ENCODE measurements at regions not wholly inside any gene's neighbourhood (a gene's known extent, or its start where the extent isn't known, plus 50 kb on each side); places are given as distances from the start of the nearest gene placed in this dataset.
A peak's percentile ranks its signal among the peaks of the same experiment; 100 is the strongest.
"Not testable (repeated sequence)": the region's sequence is repeated elsewhere in the genome, so short reads cannot be mapped to it uniquely, and the experiment has no call there.

- peaks cover 25 to 36% of the 10 kb centered on the region in 2 donors for H3K27me3 Mint-ChIP-seq
- peaks cover 0 to 7% of the 10 kb centered on the region in 2 donors for H3K4me1 Mint-ChIP-seq (ENCODE audit: low read depth in 2 of 2)
- H3K9me3 Mint-ChIP-seq: no peaks in the 10 kb centered on the region
- H3K27ac Mint-ChIP-seq: no peak overlapping the region
- H3K36me3 Mint-ChIP-seq: no peaks in the 10 kb centered on the region
- ATAC-seq: peak in 1 of 2 donors; percentile 45
- no peak for DNase-seq (ENCODE audit: low spot score)
- H3K4me3 Mint-ChIP-seq: no peak overlapping the region
Observed at GRCh38 chr15:26038693-26039092, 175.6 kb upstream of the ATP10A start.

GRCh38 chr15:26037369-26037768 lies 174.2 kb upstream of the ATP10A start:
- H3K27ac Mint-ChIP-seq: no peak overlapping the region
- H3K9me3 Mint-ChIP-seq: no peaks in the 10 kb centered on the region
- H3K27me3 Mint-ChIP-seq: peaks cover 24 to 34% of the 10 kb centered on the region in 2 donors
- no peaks in the 10 kb centered on the region for H3K36me3 Mint-ChIP-seq
- DNase-seq (ENCODE audit: low spot score): no peak
- peaks cover 0 to 6% of the 10 kb centered on the region in 2 donors for H3K4me1 Mint-ChIP-seq (ENCODE audit: low read depth in 2 of 2)
- ATAC-seq: no peak
- H3K4me3 Mint-ChIP-seq: no peak overlapping the region

GRCh38 chr15:26033493-26033892 lies 170.4 kb upstream of the ATP10A start:
- H3K27me3 Mint-ChIP-seq: peaks cover 16 to 21% of the 10 kb centered on the region in 2 donors
- no peaks in the 10 kb centered on the region for H3K4me1 Mint-ChIP-seq (ENCODE audit: low read depth in 2 of 2)
- no peak for DNase-seq (ENCODE audit: low spot score)
- H3K36me3 Mint-ChIP-seq: no peaks in the 10 kb centered on the region
- no peaks in the 10 kb centered on the region for H3K9me3 Mint-ChIP-seq
- H3K27ac Mint-ChIP-seq: no peak overlapping the region
- no peak for ATAC-seq
- H3K4me3 Mint-ChIP-seq: no peak overlapping the region

- no peaks in the 10 kb centered on the region for H3K9me3 Mint-ChIP-seq
- ATAC-seq: no peak
Observed at GRCh38 chr15:26032162-26032846, 169.2 kb upstream of the ATP10A start.

DNA sequence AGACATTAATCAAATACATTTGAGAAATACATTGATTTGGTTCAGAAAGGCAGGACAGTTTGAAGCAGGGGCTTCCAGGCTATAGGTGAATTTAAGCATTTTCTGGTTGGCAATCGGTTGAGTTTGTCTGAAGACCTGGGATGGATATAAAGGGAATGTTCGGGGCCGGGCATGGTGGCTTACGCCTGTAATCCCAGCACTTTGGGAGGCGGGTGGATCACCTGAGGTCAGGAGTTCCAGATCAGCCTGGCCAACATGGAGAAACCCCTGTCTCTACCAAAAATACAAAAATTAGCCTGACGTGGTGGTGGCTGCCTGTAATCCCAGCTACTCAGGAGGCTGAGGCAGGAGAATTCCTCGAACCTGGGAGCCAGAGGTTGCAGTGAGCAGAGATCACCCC lies 166.5 kb upstream of the ATP10A start:
- peaks cover 7 to 10% of the 10 kb centered on the region in 2 donors for H3K27me3 Mint-ChIP-seq
- not testable (repeated sequence) for H3K9me3 Mint-ChIP-seq; H3K4me1 Mint-ChIP-seq (ENCODE audit: low read depth in 2 of 2); H3K36me3 Mint-ChIP-seq; H3K27ac Mint-ChIP-seq; DNase-seq (ENCODE audit: low spot score); ATAC-seq; H3K4me3 Mint-ChIP-seq

More at GRCh38 chr15:26032162-26032846, 169.2 kb upstream of the ATP10A start:
- Mint-ChIP-seq H3K27me3 (peaks cover 11 to 17% of the 10 kb centered on the region in 2 donors), H3K27ac (no peak overlapping the region), H3K4me1 (ENCODE audit: low read depth in 2 of 2) (no peaks in the 10 kb centered on the region), H3K36me3 (no peaks in the 10 kb centered on the region), H3K4me3 (no peak overlapping the region)
- DNase-seq (ENCODE audit: low spot score): no peak

DNA sequence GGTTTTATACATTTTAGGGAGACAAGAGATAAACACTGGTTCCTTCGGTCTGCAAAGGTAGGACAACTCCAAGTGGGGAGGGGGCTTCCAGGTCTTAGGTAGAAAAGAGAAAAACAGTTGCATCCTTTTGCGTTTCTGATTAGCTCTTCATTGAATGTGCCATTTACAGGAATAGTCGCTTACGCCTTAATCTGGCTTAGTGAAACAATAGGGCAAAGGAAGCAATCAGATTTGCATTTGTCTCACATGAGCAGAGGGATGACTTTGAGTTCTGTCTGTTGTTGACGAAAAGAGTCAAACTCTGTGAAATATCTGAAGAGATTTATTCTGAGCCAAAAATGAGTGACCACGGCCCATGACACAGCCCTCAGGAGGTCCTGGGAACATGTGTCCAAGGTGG lies 166.0 kb upstream of the ATP10A start:
- no peaks in the 10 kb centered on the region for H3K36me3 Mint-ChIP-seq
- peaks cover 7 to 10% of the 10 kb centered on the region in 2 donors for H3K27me3 Mint-ChIP-seq
- H3K9me3 Mint-ChIP-seq: no peaks in the 10 kb centered on the region
- no peak for DNase-seq (ENCODE audit: low spot score)
- no peak overlapping the region for H3K4me3 Mint-ChIP-seq
- H3K4me1 Mint-ChIP-seq (ENCODE audit: low read depth in 2 of 2): no peaks in the 10 kb centered on the region
- H3K27ac Mint-ChIP-seq: no peak overlapping the region
- ATAC-seq: no peak

GRCh38 chr15:26028086-26028740 lies 165.1 kb upstream of the ATP10A start:
- H3K4me1 Mint-ChIP-seq (ENCODE audit: low read depth in 2 of 2): no peaks in the 10 kb centered on the region
- no peak overlapping the region for H3K4me3 Mint-ChIP-seq
- no peaks in the 10 kb centered on the region for H3K9me3 Mint-ChIP-seq
- no peaks in the 10 kb centered on the region for H3K36me3 Mint-ChIP-seq
- no peak overlapping the region for H3K27ac Mint-ChIP-seq
- DNase-seq (ENCODE audit: low spot score) (no peak), ATAC-seq (no peak)
- peaks cover 10% of the 10 kb centered on the region in 2 donors for H3K27me3 Mint-ChIP-seq

DNA sequence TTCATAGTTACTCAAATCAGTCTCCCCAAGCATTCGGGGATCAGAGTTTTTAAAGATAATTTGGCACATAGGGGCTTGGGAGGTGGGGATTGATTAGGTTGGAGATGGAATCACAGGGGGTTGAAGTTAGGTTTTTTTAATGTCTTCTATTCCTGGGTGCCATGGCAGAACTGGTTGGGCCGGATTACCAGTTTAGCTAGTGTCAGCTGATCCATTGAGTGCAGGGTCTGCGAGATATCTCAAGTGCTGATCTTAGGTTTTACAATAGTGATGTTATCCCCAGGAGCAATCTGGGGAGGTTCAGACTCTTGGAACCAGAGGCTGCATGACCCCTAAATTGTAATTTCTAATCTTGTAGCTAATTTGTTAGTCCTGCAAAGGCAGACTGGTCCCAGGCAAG lies 163.5 kb upstream of the ATP10A start:
- H3K4me1 Mint-ChIP-seq (ENCODE audit: low read depth in 2 of 2); H3K4me3 Mint-ChIP-seq; H3K36me3 Mint-ChIP-seq; H3K9me3 Mint-ChIP-seq; DNase-seq (ENCODE audit: low spot score); ATAC-seq; H3K27ac Mint-ChIP-seq: not testable (repeated sequence)
- peaks cover 10% of the 10 kb centered on the region in 2 donors for H3K27me3 Mint-ChIP-seq

GRCh38 chr15:26024241-26024640 lies 161.1 kb upstream of the ATP10A start:
- Mint-ChIP-seq H3K27ac (no peak overlapping the region), H3K36me3 (no peaks in the 10 kb centered on the region), H3K27me3 (peaks cover 10 to 13% of the 10 kb centered on the region in 2 donors), H3K4me3 (no peak overlapping the region), H3K4me1 (ENCODE audit: low read depth in 2 of 2) (no peaks in the 10 kb centered on the region), H3K9me3 (no peaks in the 10 kb centered on the region)
- no peak for ATAC-seq
- DNase-seq (ENCODE audit: low spot score): no peak

DNA sequence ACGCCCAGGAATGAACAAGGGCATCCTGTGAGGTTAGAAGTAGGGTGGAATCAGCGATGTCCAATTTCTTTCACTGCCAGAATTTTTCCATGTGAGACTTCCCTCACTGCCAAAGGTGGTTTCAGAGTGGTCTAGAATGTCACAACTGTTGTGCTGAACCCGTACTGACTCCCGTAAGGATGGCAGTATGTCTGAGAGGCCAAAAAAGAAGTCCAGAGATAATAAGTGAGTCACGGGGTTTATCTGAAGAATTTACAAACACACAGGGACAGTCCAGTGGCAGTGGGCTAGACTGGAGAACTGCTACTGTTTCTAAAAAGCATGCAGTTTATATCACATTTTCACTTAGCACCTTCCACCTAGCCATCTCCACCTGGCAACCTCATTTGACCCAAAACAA lies 160.6 kb upstream of the ATP10A start:
- Mint-ChIP-seq H3K4me3 (no peak overlapping the region), H3K27ac (no peak overlapping the region), H3K36me3 (no peaks in the 10 kb centered on the region), H3K4me1 (ENCODE audit: low read depth in 2 of 2) (no peaks in the 10 kb centered on the region), H3K9me3 (no peaks in the 10 kb centered on the region), H3K27me3 (peaks cover 10% of the 10 kb centered on the region in 2 donors)
- no peak for DNase-seq (ENCODE audit: low spot score)
- no peak for ATAC-seq

GRCh38 chr15:26023231-26023630 lies 160.1 kb upstream of the ATP10A start:
- peaks cover 10% of the 10 kb centered on the region in 2 donors for H3K27me3 Mint-ChIP-seq
- DNase-seq (ENCODE audit: low spot score) (no peak), ATAC-seq (no peak)
- no peaks in the 10 kb centered on the region for H3K36me3 Mint-ChIP-seq
- no peak overlapping the region for H3K27ac Mint-ChIP-seq
- H3K4me1 Mint-ChIP-seq (ENCODE audit: low read depth in 2 of 2): no peaks in the 10 kb centered on the region
- no peak overlapping the region for H3K4me3 Mint-ChIP-seq
- no peaks in the 10 kb centered on the region for H3K9me3 Mint-ChIP-seq

GRCh38 chr15:26020871-26021270 lies 157.7 kb upstream of the ATP10A start:
- ATAC-seq: no peak
- H3K27ac Mint-ChIP-seq: no peak overlapping the region
- H3K4me1 Mint-ChIP-seq (ENCODE audit: low read depth in 2 of 2): no peaks in the 10 kb centered on the region
- no peaks in the 10 kb centered on the region for H3K9me3 Mint-ChIP-seq
- no peak for DNase-seq (ENCODE audit: low spot score)
- no peaks in the 10 kb centered on the region for H3K36me3 Mint-ChIP-seq
- no peak overlapping the region for H3K4me3 Mint-ChIP-seq
- H3K27me3 Mint-ChIP-seq: peaks cover 10 to 11% of the 10 kb centered on the region in 2 donors

- Mint-ChIP-seq H3K36me3 (no peaks in the 10 kb centered on the region), H3K27me3 (peaks cover 15 to 19% of the 10 kb centered on the region in 2 donors), H3K9me3 (no peaks in the 10 kb centered on the region), H3K4me3 (no peak overlapping the region), H3K27ac (no peak overlapping the region), H3K4me1 (ENCODE audit: low read depth in 2 of 2) (no peaks in the 10 kb centered on the region)
- DNase-seq (ENCODE audit: low spot score) (no peak), ATAC-seq (no peak)
Observed at GRCh38 chr15:26017665-26018064, 154.5 kb upstream of the ATP10A start.

DNA sequence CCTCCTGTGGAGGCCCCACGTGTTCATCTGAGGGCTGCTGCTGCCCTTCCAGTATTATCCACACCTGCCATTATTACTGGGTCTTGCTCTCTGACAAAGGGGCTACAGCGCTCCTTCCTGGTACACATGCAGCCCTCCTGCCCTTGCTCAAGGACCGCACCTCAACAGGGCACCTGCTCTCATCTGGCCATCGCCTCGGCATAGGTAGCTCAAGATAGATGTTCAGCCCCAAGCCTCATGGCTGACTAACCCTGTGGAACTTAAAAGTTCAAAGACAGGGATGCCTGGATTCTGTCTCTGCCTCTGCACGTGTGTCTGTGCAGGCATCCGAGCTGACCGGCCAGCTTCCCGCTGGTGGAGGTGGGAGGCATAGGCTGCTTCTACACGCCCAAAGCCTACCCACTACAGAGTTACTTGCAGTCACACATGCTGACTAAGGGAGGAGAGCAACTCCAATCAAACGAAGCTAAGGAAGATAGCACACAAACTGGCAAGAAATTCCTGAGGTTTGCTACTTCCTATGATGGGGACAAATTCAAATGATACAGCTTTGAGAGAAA lies 152.5 kb upstream of the ATP10A start:
- Mint-ChIP-seq H3K27ac (no peak overlapping the region), H3K9me3 (no peaks in the 10 kb centered on the region), H3K36me3 (no peaks in the 10 kb centered on the region), H3K27me3 (peaks cover 11 to 17% of the 10 kb centered on the region in 2 donors), H3K4me1 (ENCODE audit: low read depth in 2 of 2) (no peaks in the 10 kb centered on the region), H3K4me3 (no peak overlapping the region)
- DNase-seq (ENCODE audit: low spot score): no peak
- ATAC-seq: peak in 1 of 2 donors; percentile 20

All from natural killer cell treated with Interleukin-12 subunit alpha and Interleukin-12 subunit beta and Interleukin-15 and Interleukin-18, amount 100 ng/mL, for 72 hours (primary cell).